HG03521 (cell line): ENCODE measurements at regions not wholly inside any gene's neighbourhood (a gene's known extent, or its start where the extent isn't known, plus 50 kb on each side); places are given as distances from the start of the nearest gene placed in this dataset.

Experiments used
- ATAC-seq: cut with Tn5 transposase; IDR thresholded peaks from one replicate; pipeline ENCODE4 v1.9.1; 2021; ENCODE audit warnings: mild to moderate bottlenecking, moderate library complexity; ENCODE audit not compliant: unreplicated experiment

- no peak for ATAC-seq
Measured at GRCh38 chr9:129390541-129390940, 212.5 kb upstream of the IER5L start.

- no peak for ATAC-seq
Measured at GRCh38 chr9:129387822-129388221, 209.8 kb upstream of the IER5L start.

- ATAC-seq: no peak
Measured at GRCh38 chr9:129386812-129387177, 208.7 kb upstream of the IER5L start.

GRCh38 chr9:129385211-129385934 is 207.3 kb upstream of the IER5L start:
- ATAC-seq: no peak

GRCh38 chr9:129384491-129385210 is 206.6 kb upstream of the IER5L start:
- ATAC-seq: no peak

GRCh38 chr9:129383561-129384490 is 205.8 kb upstream of the IER5L start:
- no peak for ATAC-seq

- ATAC-seq: no peak
Measured at GRCh38 chr9:129383019-129383560, 205.0 kb upstream of the IER5L start.

- no peak for ATAC-seq
Measured at GRCh38 chr9:129382281-129383018, 204.4 kb upstream of the IER5L start.

- ATAC-seq: no peak
Measured at GRCh38 chr9:129381481-129381957, 203.5 kb upstream of the IER5L start.

GRCh38 chr9:129380961-129381401 is 202.9 kb upstream of the IER5L start:
- ATAC-seq: no peak

GRCh38 chr9:129379886-129380285 is 201.8 kb upstream of the IER5L start:
- ATAC-seq: no peak

- ATAC-seq: no peak
Measured at GRCh38 chr9:129379181-129379836, 201.2 kb upstream of the IER5L start.

- no peak for ATAC-seq
Measured at GRCh38 chr9:129377931-129378661, 200.0 kb upstream of the IER5L start.

GRCh38 chr9:129377181-129377580 is 199.1 kb upstream of the IER5L start:
- no peak for ATAC-seq

- no peak for ATAC-seq
Measured at GRCh38 chr9:129375845-129376244, 197.8 kb upstream of the IER5L start.

GRCh38 chr9:129374651-129375050 is 196.6 kb upstream of the IER5L start:
- no peak for ATAC-seq

GRCh38 chr9:129374231-129374630 is 196.2 kb upstream of the IER5L start:
- ATAC-seq: no peak

GRCh38 chr9:129373361-129373760 is 195.3 kb upstream of the IER5L start:
- ATAC-seq: no peak

- ATAC-seq: no peak
Measured at GRCh38 chr9:129370770-129371169, 192.7 kb upstream of the IER5L start.
